ENCODE measurements at regions not wholly inside any gene's neighbourhood (a gene's known extent, or its start where the extent isn't known, plus 50 kb on each side); places are given as distances from the start of the nearest gene placed in this dataset.

GRCh38 chr4:123575291-123575690 is 178.7 kb downstream of the SPRY1 start:
- DNase-seq = no peak

GRCh38 chr4:123577225-123577906 is 180.8 kb downstream of the SPRY1 start:
- no peak for DNase-seq

GRCh38 chr4:123578276-123579029 is 181.9 kb downstream of the SPRY1 start:
- DNase-seq = no peak

- DNase-seq = no peak
Measured at GRCh38 chr4:123579961-123580360, 183.4 kb downstream of the SPRY1 start.

GRCh38 chr4:123580981-123581664 is 184.5 kb downstream of the SPRY1 start:
- DNase-seq = no peak

- DNase-seq = no peak
Measured at GRCh38 chr4:123581802-123582201, 185.2 kb downstream of the SPRY1 start.

GRCh38 chr4:123583043-123583442 is 186.4 kb downstream of the SPRY1 start:
- DNase-seq = no peak

GRCh38 chr4:123585111-123585510 is 188.5 kb downstream of the SPRY1 start:
- DNase-seq = no peak

- DNase-seq = no peak
Measured at GRCh38 chr4:123587983-123588494, 191.4 kb downstream of the SPRY1 start.

- no peak for DNase-seq
Measured at GRCh38 chr4:123588631-123589241, 192.1 kb downstream of the SPRY1 start.

GRCh38 chr4:123589301-123589700 is 192.7 kb downstream of the SPRY1 start:
- no peak for DNase-seq

GRCh38 chr4:123591875-123592274 is 195.3 kb downstream of the SPRY1 start:
- DNase-seq = no peak

- DNase-seq = no peak
Measured at GRCh38 chr4:123593655-123594054, 197.1 kb downstream of the SPRY1 start.

- DNase-seq = no peak
Measured at GRCh38 chr4:123596805-123597204, 200.2 kb downstream of the SPRY1 start.

GRCh38 chr4:123597586-123597985 is 201.0 kb downstream of the SPRY1 start:
- no peak for DNase-seq

- no peak for DNase-seq
Measured at GRCh38 chr4:123598331-123598730, 201.7 kb downstream of the SPRY1 start.

- DNase-seq = no peak
Measured at GRCh38 chr4:123599061-123599919, 202.7 kb downstream of the SPRY1 start.

- DNase-seq = no peak
Measured at GRCh38 chr4:123599920-123600810, 203.6 kb downstream of the SPRY1 start.

- DNase-seq = no peak
Measured at GRCh38 chr4:123600987-123601904, 204.7 kb downstream of the SPRY1 start.

GRCh38 chr4:123602007-123602406 is 205.4 kb downstream of the SPRY1 start:
- DNase-seq = no peak

All from NCI-H774 (cell line).